GM21576 (cell line): ENCODE measurements at regions not wholly inside any gene's neighbourhood (a gene's known extent, or its start where the extent isn't known, plus 50 kb on each side); places are given as distances from the start of the nearest gene placed in this dataset.

Source experiments
- ATAC-seq: cut with Tn5 transposase; IDR thresholded peaks from one replicate; pipeline ENCODE4 v1.9.1; 2021; ENCODE audit warnings: mild to moderate bottlenecking, moderate library complexity; ENCODE audit not compliant: unreplicated experiment

- ATAC-seq, result no peak
Observed at GRCh38 chr2:173855661-173856060, 109.5 kb downstream of the SP3 start.
